ENCODE measurements at regions not wholly inside any gene's neighbourhood (a gene's known extent, or its start where the extent isn't known, plus 50 kb on each side); places are given as distances from the start of the nearest gene placed in this dataset.

GRCh38 chr9:13426606-13427005 is 147.1 kb upstream of the MPDZ start:
- no peak for TF ChIP-seq ZNF8 (CRISPR knock-in tag; IDR thresholded peaks at IDR 0.05)
- TF ChIP-seq RARB (CRISPR knock-in tag; IDR thresholded peaks at IDR 0.05): no peak
- TF ChIP-seq TCF4 (CRISPR knock-in tag; IDR thresholded peaks at IDR 0.05; ENCODE audit: borderline replicate concordance): no peak
- TF ChIP-seq ISL1 (CRISPR knock-in tag; IDR thresholded peaks at IDR 0.05): no peak
- ATAC-seq: no peak

DNA sequence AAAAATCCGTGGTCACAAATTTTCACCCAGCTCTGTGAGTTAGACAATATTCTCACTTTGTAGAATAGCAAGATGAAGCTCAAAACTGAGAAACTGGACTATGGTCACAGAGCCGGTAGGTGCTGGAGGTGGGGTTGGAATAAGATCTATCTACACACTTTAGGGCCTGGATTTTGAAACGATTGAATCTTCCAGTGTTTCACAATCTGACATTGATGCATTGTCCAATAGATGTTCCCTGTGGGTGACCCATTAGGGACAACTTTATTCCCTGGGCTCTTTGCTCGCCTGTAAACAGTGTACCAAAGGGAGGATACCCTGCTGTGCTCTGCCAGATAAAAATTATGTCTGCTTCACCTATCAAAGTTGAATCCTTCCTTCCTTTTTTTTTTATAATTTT is 145.4 kb upstream of the MPDZ start:
- ATAC-seq: no peak
- TF ChIP-seq GLIS3 (CRISPR knock-in tag; IDR thresholded peaks at IDR 0.05) (no peak), TOX (CRISPR knock-in tag; IDR thresholded peaks at IDR 0.05; ENCODE audit: borderline replicate concordance) (no peak), RARB (CRISPR knock-in tag; IDR thresholded peaks at IDR 0.05) (no peak), TCF4 (CRISPR knock-in tag; IDR thresholded peaks at IDR 0.05; ENCODE audit: borderline replicate concordance) (no peak), ZFP3 (CRISPR knock-in tag; IDR thresholded peaks at IDR 0.05) (no peak), ZC3H10 (CRISPR knock-in tag; IDR thresholded peaks at IDR 0.05) (no peak), ZNF70 (CRISPR knock-in tag; IDR thresholded peaks at IDR 0.05) (no peak), ZNF565 (CRISPR knock-in tag; conservative IDR thresholded peaks at IDR 0.05; ENCODE audit: low read depth) (no peak)
- TF ChIP-seq, protein P1, sequence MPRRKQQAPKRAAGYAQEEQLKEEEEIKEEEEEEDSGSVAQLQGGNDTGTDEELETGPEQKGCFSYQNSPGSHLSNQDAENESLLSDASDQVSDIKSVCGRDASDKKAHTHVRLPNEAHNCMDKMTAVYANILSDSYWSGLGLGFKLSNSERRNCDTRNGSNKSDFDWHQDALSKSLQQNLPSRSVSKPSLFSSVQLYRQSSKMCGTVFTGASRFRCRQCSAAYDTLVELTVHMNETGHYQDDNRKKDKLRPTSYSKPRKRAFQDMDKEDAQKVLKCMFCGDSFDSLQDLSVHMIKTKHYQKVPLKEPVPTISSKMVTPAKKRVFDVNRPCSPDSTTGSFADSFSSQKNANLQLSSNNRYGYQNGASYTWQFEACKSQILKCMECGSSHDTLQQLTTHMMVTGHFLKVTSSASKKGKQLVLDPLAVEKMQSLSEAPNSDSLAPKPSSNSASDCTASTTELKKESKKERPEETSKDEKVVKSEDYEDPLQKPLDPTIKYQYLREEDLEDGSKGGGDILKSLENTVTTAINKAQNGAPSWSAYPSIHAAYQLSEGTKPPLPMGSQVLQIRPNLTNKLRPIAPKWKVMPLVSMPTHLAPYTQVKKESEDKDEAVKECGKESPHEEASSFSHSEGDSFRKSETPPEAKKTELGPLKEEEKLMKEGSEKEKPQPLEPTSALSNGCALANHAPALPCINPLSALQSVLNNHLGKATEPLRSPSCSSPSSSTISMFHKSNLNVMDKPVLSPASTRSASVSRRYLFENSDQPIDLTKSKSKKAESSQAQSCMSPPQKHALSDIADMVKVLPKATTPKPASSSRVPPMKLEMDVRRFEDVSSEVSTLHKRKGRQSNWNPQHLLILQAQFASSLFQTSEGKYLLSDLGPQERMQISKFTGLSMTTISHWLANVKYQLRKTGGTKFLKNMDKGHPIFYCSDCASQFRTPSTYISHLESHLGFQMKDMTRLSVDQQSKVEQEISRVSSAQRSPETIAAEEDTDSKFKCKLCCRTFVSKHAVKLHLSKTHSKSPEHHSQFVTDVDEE (CRISPR knock-in tag; IDR thresholded peaks at IDR 0.05): no peak

GRCh38 chr9:13424204-13424603 is 144.7 kb upstream of the MPDZ start:
- TF ChIP-seq, protein P1 (CRISPR knock-in tag; IDR thresholded peaks at IDR 0.05): no peak
- TF ChIP-seq CSDC2 (CRISPR knock-in tag; IDR thresholded peaks at IDR 0.05): no peak
- TF ChIP-seq ZNF565 (CRISPR knock-in tag; conservative IDR thresholded peaks at IDR 0.05; ENCODE audit: low read depth): no peak
- TF ChIP-seq, protein P2, sequence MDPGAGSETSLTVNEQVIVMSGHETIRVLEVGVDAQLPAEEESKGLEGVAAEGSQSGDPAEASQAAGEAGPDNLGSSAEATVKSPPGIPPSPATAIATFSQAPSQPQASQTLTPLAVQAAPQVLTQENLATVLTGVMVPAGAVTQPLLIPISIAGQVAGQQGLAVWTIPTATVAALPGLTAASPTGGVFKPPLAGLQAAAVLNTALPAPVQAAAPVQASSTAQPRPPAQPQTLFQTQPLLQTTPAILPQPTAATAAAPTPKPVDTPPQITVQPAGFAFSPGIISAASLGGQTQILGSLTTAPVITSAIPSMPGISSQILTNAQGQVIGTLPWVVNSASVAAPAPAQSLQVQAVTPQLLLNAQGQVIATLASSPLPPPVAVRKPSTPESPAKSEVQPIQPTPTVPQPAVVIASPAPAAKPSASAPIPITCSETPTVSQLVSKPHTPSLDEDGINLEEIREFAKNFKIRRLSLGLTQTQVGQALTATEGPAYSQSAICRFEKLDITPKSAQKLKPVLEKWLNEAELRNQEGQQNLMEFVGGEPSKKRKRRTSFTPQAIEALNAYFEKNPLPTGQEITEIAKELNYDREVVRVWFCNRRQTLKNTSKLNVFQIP (CRISPR knock-in tag; IDR thresholded peaks at IDR 0.05; ENCODE audit: borderline replicate concordance, low read depth): no peak
- no peak for TF ChIP-seq PATZ1 (CRISPR knock-in tag; IDR thresholded peaks at IDR 0.05; ENCODE audit: borderline replicate concordance)
- TF ChIP-seq TOX (CRISPR knock-in tag; IDR thresholded peaks at IDR 0.05; ENCODE audit: borderline replicate concordance): no peak
- no peak for TF ChIP-seq CSRNP3 (CRISPR knock-in tag; IDR thresholded peaks at IDR 0.05)
- no peak for TF ChIP-seq ISL1 (CRISPR knock-in tag; IDR thresholded peaks at IDR 0.05)
- TF ChIP-seq ARNTL (CRISPR knock-in tag; IDR thresholded peaks at IDR 0.05; ENCODE audit: borderline replicate concordance, low read depth): no peak
- no peak for TF ChIP-seq ZFP30 (CRISPR knock-in tag; IDR thresholded peaks at IDR 0.05)
- TF ChIP-seq SNAI2 (CRISPR knock-in tag; IDR thresholded peaks at IDR 0.05): no peak
- TF ChIP-seq GLIS3 (CRISPR knock-in tag; IDR thresholded peaks at IDR 0.05): no peak
- TF ChIP-seq, protein P3, sequence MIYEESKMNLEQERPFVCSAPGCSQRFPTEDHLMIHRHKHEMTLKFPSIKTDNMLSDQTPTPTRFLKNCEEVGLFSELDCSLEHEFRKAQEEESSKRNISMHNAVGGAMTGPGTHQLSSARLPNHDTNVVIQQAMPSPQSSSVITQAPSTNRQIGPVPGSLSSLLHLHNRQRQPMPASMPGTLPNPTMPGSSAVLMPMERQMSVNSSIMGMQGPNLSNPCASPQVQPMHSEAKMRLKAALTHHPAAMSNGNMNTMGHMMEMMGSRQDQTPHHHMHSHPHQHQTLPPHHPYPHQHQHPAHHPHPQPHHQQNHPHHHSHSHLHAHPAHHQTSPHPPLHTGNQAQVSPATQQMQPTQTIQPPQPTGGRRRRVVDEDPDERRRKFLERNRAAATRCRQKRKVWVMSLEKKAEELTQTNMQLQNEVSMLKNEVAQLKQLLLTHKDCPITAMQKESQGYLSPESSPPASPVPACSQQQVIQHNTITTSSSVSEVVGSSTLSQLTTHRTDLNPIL (CRISPR knock-in tag; IDR thresholded peaks at IDR 0.05; ENCODE audit: low read depth): no peak
- no peak for ATAC-seq

Measured in SK-N-SH treated with all-trans-retinoic acid at 6 μM for 48 hours (cell line).